ENCODE measurements at regions not wholly inside any gene's neighbourhood (a gene's known extent, or its start where the extent isn't known, plus 50 kb on each side); places are given as distances from the start of the nearest gene placed in this dataset.

DNA sequence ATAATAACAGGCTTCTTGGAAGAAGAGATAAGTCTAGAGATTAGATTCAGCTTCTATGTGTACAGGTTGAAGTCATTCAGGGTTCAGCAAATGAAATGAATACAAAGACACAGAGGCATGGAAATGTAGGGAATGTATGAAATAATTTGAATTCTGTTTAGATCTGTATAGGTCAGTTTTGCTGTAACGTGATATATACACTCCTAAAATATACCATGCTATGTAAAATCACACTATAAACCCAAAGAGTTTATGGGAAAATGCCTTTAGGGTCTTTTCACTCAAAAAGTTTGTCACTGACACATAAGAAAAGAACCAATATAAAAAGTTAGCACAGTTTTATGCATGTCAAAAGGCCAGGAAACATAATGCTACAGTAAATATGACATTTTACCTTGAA is 854.0 kb downstream of the LRFN5 start:
- TF ChIP-seq, protein P1, sequence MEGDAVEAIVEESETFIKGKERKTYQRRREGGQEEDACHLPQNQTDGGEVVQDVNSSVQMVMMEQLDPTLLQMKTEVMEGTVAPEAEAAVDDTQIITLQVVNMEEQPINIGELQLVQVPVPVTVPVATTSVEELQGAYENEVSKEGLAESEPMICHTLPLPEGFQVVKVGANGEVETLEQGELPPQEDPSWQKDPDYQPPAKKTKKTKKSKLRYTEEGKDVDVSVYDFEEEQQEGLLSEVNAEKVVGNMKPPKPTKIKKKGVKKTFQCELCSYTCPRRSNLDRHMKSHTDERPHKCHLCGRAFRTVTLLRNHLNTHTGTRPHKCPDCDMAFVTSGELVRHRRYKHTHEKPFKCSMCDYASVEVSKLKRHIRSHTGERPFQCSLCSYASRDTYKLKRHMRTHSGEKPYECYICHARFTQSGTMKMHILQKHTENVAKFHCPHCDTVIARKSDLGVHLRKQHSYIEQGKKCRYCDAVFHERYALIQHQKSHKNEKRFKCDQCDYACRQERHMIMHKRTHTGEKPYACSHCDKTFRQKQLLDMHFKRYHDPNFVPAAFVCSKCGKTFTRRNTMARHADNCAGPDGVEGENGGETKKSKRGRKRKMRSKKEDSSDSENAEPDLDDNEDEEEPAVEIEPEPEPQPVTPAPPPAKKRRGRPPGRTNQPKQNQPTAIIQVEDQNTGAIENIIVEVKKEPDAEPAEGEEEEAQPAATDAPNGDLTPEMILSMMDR (IDR thresholded peaks at IDR 0.05) = no peak
- no peak for TF ChIP-seq POLR2A (IDR thresholded peaks at IDR 0.05; ENCODE audit: low read depth)
- TF ChIP-seq EP300 (IDR thresholded peaks at IDR 0.05) = no peak
- no peak for TF ChIP-seq POLR2AphosphoS5 (IDR thresholded peaks at IDR 0.05)
